GDM1 (cell line): ENCODE measurements at regions not wholly inside any gene's neighbourhood (a gene's known extent, or its start where the extent isn't known, plus 50 kb on each side); places are given as distances from the start of the nearest gene placed in this dataset.
"Not testable (repeated sequence)": the region's sequence is repeated elsewhere in the genome, so short reads cannot be mapped to it uniquely, and the experiment has no call there.

Experiments used
- DNase-seq: peaks from one replicate; lab custom pipeline; 2025; lab: John Stamatoyannopoulos, UW

DNA sequence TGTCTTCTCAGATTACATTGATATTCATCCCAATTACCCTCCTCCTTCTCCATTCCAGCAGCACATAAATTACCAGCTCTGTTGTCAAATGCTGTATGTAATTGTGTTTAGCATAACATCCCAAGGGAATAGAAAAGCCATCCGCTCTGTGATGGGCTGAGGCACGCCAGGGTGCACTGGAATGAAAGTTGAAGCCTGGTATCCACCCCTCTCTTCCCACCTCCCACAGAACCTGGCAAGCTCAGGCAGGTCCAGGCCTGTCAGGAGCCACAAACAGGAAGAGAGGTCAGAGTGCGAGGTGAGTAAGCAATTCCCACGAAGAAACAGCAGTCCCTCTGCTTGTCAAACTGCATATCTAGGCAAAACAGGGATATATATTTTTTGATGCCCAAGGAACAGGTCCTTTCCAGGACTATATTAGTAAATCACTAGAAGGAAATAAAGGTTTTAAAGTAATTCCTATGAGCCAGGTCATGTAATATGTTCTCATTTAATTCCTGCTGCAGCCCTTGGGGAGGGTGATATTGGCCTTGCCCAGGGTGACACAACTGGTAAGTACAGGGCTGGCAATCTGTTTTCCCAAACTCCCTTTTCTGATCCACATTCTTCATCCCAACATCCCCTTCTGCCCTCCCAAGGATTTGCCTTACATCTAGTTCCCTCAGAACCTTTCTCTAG lies 155.6 kb upstream of the GHITM start:
- no peak for DNase-seq

DNA sequence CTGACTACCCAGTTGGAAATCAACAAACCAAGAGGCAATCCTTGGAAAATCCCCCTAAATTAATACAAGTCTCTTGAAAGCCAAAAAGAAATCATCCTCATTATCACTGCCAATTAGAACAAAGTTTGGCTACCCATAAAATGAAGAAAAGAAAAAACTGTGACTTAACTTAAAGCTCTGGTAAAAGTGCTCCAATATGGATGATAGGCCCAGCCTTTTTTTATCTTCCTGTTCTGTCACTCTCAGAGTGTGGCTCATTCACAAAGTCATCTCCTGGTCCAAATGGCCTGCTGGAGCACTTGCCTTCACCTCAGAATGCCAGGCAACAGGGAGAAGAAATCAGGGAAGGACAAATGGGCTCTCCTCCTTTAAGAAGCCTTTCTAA lies 155.1 kb upstream of the GHITM start:
- DNase-seq = no peak

DNA sequence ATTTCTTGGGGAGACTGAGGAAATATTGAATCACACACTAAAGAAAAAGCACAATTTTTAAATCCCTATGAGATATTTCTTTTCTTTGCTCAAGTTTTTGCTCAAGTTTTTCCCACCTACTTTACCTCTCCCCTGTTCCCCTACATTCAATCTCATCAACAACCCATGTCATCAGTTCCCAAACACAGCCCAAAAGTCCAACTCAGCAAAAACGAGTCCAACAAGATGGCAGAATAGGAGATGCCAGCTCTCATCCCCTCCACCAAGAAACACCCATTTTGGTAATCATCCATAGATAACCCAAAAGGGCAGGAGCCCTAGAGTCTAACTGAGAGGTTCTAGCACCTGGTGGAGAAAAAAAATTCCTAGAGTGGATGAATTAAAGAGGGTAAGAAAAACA lies 152.5 kb upstream of the GHITM start:
- DNase-seq = no peak

DNA sequence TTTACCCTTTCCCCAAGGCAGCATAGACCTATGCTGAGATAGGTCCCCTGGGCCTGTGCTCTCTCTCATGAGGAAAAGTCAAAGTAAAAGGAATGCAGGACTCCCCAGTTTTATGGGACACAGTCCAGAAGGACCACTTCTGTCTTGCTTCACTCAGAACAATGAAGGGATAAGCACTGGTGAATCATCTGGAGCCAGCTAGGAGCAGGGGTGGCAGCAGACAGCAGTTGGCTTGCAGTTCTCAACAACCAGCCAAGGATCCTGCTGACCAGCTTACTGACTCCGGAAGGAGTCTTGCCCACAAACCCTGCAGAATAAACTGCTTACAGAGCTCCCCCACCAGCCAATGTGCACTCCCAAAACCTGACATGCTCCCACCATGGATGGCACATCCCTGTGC lies 152.1 kb upstream of the GHITM start:
- no peak for DNase-seq

DNA sequence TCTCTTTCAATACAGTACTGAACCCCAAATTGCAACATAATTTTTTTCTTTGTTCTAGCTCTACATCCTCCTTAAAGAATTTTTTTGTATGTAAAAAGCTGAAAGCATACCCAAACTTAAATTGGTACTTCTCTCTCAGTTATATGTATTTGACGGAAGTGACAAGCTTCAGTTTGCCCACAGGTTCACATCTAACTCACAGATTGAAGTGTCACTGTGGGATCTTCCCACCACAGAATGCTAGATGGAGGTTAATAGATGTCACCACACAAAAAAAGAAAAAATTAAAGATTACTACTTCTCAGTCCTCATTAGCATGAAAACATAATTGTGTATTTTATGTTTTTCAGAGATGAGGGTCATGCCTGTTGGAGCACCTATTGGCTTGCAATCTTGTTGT lies 150.9 kb upstream of the GHITM start:
- DNase-seq = no peak

DNA sequence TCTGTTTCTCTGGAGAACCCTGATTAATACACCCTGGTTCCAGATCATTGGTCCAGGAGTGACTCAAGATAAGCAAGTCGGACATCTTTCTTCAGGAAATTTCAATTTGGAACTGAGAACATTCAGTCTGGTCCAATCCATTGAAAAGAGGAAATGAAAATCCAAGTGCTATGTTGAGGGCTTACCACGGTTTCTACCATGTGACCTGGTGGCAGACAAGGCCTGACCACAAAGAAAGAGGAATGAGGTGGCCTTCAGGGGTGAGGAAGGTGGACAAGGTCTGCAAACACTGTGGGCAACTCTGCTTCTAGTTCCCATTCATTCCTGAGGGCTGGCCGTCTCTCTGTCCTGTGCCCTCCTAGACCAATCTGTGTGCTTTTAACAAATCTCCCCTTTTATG lies 149.2 kb upstream of the GHITM start:
- DNase-seq = peak; percentile 34

DNA sequence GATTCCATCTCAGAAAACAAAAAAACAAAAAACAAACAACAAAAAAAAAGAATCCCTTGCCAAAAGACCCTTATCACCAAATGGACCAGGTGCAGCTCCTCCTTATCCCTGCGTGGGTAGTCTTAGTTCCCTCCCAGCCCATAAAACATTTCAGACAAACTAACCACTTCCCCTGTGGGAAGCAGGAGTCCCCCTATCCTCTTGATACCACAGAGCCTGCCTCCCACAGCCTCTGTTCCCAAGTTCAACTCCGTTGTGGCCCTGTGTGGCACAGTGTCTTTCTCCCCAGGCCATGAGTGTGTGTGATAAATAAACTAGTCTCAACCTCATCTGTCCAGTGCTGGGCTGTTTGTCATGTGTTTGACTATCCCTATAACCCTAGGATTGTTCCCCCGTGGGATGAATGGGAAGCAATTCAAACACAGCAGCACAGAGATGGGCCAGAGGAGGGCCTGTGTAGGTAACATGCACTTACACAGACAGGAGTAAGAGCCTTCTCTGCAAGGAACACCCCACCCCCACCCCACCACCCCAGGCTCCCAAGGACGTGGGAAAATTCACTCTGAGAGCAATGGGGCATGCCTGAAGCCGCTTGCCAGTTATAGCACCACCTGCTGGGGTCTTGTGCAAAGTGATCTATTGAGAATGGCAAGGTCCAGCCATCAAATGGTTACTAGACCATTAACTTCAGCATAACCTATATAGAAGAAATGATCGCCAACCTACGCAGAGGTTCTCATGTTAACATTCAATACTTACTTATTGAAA lies 147.1 kb upstream of the GHITM start:
- peak; percentile 51 for DNase-seq

DNA sequence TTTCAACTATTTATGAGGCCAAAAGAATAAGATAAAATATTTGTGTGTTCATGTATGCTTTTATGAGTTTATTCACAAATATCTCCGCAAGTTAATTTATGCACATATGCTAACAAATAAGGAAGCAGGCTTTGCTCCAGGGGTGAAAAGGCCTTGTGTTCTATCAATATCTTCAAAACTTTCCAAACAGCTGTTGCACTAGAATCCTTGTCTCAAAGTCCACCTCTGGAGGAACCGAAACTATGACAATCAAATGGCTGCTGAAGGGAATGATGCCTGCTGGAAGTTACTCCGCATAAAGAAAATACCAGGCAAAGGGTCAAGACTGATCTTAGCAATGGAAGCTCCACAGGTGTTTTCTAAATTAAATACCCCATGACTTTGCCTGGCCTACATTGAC lies 145.0 kb upstream of the GHITM start:
- DNase-seq = no peak

DNA sequence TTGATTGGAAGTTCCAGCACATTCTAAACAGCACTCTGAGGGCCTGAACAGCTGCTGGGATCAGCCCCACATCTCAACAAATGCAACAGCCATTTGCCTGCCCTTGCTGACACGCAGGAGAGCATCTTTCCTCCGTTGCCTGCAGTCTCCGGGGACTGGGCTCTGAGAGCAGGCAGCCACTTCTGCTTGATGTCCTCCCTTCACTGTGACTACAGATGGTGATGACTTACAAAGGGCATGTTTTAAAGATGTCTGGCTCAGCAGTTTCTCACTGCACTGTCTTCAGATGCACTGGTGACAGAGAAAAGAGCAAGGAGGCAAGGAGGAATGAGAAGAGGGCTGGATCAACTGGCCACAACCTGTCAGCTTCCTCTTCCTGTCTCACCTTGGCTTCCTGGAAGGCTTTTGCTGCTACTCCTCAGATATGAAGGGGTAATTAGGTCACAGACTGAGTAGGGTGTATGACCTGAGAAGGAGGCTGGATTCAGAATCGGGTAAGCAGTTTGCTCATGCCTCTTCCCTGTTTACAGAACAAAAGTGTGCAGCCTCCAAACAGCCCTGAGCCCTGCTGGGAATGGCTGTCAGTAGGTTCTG lies 143.5 kb upstream of the GHITM start:
- DNase-seq = no peak

DNA sequence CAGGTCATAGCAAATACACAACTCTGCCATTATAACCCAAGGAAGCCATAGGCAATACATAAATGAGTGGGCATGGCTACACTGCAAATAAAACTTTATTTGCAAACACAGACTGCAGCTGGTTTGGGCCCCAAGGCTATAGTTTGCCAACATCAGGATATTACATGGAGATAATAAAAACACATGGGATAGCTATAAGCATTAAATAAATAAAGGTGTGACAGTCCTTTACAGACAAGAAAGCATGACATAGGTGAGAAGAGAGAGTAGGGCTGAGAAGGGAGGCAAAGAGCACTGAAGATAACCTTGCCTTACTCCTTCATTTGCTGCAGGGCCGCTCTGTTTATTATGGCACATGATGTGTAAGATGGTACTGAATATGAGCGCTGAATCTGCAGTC lies 135.1 kb upstream of the GHITM start:
- no peak for DNase-seq

DNA sequence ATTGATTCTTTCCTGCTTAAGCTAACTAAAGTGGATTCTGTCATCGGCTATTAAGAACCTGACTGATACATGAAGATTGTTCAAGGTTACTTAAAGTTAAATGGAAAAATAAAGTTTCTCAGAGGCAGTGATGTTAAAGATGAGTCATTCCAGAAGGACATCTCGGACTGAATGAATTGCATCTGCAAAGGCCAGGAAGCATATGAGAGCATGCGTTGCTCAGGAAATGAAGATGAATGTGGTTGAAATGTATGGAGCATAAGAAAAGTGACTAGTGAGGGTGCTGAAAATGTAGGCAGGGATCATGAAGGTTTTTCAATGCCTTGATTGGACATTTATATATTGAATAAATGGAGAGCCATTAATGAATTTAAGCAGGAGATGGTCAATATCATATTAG lies 133.9 kb upstream of the GHITM start:
- DNase-seq = no peak

DNA sequence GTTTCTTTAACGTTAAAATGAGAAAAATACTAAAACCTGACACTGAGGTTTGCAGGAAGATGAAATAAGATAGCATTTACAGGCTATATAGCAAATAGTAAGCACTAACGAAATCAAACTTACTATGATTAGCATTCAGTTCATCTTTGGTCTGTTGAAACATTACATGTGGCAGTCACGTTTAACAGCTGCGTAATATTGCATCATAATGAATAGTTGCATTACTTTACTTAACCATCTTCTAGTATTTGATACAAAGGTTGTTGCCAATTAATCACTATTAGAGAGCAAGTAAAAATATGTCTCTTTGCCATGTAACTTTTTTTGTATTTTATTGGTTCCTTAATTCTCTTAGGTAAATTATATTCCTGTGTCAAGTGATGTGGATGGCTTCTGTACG lies 131.8 kb upstream of the GHITM start:
- DNase-seq = no peak

DNA sequence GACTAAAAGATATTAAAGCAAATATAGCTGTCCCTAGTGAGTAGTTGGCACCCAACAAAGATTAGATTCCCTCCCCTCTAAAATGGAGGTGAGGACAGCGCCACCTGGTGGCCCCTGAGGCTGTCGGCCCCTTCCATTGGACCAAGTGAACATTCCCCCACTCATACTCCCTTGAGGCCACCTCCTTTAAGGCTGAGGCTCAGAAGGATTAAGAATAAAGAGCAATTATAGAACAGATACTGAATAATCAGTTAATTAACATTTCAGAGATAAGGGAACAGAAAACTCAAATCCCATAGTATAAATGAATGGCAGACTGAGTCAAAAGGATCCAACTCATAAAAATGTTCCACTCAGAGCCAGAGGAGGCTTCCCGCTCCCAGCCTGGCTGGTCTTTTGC lies 130.4 kb upstream of the GHITM start:
- peak; percentile 18 for DNase-seq

DNA sequence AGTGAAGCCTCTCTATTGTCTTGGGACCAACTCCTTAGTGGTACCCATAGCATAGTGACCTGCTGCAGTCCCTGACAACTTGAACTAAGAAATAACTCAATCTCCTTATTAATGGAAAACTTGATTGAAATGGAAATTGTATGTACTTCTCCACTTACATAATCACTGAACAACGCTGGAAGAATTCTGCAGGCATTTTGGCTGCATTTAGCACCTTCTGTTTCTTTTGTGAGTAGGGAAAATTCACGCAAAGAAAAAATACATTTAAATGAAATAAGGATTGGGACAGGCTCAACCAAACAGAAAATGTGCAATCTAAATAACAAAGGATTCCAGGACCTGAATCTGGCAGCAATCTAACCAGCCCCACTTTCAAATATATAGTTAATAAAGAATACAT lies 126.9 kb upstream of the GHITM start:
- no peak for DNase-seq

DNA sequence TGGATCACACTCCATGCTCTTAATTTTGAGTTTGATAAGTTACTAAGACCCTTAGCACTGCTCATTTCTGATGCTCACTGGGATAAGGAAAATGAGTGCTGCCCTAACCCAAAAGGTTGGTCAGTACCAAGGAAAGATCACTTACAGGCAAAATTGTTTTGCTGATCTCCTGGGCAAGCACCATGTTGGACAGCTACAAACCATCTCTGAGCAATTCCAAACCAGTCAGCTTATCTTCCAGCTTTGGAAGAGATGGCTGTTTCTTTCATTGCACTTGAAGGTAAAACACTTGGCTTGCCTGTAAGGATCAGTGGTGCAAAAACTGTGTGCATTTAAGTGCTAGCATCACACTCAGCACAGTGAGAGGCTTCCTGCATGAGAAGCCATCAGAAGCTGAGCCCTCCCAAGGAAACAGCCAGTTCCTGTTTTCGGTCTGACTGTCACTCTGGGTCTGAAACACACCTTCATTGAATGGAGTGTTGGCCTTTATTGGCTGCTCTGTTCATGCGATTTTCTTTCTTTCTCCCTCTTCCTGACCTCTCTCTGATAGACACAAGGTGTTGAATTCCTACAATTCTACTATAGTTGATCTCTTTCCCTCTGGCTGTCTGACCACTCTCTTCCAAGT lies 126.4 kb upstream of the GHITM start:
- no peak for DNase-seq

DNA sequence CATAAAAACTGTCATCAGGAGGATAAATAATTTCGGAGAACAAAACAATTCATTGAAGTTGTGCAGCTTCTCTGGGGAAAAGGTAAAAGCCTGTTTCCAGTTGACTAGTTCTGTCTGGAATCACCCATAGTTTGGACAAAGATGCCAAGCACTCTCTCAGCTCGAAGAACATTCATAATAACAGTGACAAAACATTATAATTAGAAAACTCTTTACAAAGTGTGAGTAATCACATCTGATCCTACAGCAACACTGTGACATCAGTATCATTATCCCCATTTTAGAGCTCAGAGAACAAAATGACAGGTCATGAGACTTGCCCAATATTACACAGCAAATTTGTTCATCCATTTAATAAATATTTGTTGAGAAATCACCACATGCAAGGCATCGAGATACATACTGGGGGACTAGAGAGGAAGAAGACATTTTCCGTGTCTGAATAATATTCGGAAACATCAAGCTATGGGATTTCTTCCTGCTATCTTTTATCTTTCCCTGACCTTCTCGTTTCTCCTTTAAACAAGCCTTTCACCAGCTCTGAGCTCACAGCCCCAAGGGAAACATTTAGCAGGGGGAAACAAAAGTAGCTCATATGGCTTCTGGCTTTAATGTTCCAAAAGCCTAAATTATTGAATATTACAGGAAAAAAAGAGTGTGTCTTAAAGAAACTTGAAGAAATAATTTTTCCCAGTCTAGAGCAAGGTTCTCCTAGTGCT lies 123.3 kb upstream of the GHITM start:
- no peak for DNase-seq

DNA sequence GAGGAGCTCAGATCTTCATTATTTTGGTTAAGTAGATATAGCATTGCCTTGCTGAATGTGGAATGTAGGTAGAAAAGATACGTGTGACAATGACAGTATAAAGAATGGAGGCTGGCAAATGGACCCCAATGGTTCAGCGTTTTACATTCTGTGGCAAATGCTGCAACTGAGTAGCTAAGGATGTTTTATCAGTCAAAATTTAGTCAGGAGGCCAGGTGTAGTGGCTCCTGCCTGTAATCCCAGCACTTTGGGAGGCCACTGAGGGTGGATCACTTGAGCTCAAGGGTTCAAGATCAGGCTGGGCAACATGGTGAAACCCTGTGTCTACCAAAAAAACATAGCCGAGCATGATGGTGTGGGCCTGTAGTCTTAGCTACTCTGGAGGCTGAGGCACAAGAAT lies 120.5 kb upstream of the GHITM start:
- DNase-seq = no peak

DNA sequence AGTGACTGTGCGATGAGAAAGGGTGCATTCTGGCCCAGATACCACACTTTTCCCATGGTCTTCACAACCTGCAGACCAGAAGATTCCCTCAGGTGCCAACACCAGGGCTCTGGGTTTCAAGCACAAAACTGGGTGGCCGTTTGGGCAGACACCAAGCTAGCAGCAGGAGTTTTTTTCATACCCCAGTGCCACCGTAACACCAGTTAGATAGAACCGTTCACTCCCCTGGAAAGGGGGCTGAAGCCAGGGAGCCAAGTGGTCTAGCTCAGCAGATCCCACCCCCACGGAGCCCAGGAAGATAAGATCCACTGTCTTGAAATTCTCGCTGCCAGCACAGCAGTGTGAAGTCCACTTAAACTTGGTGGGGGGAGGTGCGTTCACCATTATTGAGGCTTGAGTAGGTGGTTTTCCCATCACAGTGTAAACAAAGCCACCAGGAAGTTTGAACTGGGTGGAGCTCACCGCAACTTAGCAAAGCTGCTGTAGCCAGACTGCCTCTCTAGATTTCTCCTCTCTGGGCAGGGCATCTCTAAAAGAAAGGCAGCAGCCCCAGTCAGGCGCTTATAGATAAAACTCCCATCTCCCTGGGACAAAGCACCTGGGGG lies 119.4 kb upstream of the GHITM start:
- DNase-seq = not testable (repeated sequence)

DNA sequence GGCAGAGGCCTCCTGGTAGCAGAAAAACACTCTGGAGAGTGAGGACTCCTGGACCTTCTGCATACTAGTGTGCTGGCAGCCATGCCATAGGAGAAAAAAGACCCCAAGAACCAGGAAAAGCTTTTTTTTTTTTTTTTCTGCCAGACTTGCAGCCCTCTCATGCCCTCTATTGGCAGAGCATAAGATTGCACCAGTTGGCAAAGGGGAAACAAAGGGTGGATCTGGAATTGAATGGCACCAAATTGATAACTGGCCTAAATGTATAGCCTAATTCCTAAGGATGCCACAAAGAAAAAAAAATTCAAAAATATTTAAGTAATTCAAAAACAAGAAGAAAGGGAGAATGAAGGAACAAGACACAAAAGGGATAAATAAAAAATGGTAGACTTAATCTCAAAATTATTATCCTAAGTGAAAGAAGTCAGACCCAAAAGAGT lies 112.5 kb upstream of the GHITM start:
- no peak for DNase-seq

DNA sequence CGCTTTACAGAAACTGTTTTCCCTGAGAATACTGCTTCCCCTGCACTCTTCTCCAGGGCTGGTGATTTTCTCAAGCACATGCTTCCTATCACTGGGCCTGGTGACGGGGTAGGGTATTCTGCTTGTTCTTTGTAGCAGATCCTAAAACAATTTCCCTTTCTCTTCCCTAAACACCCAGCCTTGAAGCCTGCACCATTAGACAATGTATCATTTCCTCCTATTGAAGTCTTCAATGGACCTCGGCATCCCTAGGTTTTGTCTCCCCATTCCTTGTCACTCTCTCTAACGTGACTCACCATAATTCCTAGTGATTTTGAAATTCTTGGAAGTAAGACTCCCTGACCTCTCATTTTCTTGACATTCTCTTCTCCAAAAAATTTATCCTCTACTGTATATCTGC lies 109.5 kb upstream of the GHITM start:
- no peak for DNase-seq

DNA sequence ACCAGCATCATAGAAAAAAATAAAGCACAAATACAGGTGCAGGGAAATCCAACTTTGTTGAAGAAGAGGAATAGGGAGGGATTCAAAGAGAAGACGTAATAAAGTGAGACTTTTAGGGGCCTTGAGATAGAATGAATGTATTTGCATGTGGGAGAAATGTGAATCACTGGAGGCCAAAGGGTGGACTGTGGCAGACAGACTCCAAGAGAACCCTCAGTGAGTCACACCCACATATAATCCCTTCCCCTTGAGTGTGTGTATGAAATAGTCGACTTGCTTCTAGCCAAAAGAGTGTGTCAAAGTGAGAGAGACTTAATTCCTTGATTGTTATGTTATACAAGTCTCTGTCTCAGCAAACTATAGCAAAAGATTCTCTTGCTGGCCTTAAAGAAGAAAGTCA lies 101.3 kb upstream of the GHITM start:
- no peak for DNase-seq

DNA sequence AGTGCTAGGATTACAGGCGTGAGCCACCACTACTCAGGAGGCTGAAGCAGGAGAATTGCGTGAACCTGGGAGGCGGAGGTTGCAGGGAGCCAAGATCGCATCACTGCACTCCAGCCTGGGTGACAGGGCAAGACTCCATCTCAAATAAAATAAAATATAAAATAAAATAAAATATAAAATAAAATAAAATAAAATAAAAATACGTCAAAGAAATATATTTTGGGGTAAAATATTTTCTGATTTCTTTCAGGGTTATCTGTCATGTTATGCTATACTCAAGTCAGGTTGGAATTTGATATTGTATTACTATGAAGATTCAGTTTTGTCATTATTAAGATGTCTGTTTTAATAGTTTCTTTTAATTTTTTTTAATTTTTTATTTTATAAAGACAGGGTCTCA lies 99.4 kb upstream of the GHITM start:
- no peak for DNase-seq
